ENCODE measurements at regions not wholly inside any gene's neighbourhood (a gene's known extent, or its start where the extent isn't known, plus 50 kb on each side); places are given as distances from the start of the nearest gene placed in this dataset.

DNA sequence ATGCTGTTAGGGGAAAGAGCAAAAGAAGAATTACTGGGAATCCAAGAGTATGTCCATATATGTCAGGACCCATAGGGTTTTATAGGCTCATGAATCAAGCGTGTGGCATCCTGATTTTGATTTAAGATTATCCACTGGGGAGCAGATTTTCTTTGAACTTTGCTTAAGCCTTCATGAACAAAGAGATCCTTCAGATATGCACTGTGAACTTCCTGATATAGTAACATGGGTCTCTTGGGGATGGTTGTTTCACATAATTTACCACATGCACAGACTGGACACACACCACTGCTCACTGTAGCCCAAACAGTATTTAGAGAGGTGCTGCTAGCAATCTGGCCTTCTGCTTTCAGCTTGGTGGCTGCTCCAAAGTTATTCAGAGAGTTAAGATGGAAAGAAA, 200.9 kb upstream of the ZPLD1 start:
- Histone ChIP-seq H3K4me3 (ENCODE audit: low read depth, low read length) (no peak overlapping the region), H3K36me3 (ENCODE audit: control insufficient read depth in 2 of 2, insufficient read depth in 1 of 2, low read length in 2 of 2) (no peaks in the 10 kb centered on the region), H3K27ac (ENCODE audit: extremely low read depth, low read depth, low read length) (no peak overlapping the region), H3K9me3 (ENCODE audit: control insufficient read depth, insufficient read depth, low read depth, low read length) (no peaks in the 10 kb centered on the region), H3K4me1 (ENCODE audit: control insufficient read depth, insufficient read depth, low read length) (no peaks in the 10 kb centered on the region)
- TF ChIP-seq ZNF623 (tag by site-specific recombination; IDR thresholded peaks at IDR 0.05) = no peak
- no peak for TF ChIP-seq ZNF391 (tag by site-specific recombination; IDR thresholded peaks at IDR 0.05; ENCODE audit: borderline replicate concordance, low read depth)
- TF ChIP-seq ZNF292 (tag by site-specific recombination; IDR thresholded peaks at IDR 0.05; ENCODE audit: borderline replicate concordance, low read depth) = no peak
- no peak for TF ChIP-seq MEIS1 (CRISPR knock-in tag; IDR thresholded peaks at IDR 0.05; ENCODE audit: borderline replicate concordance)
- TF ChIP-seq TRIM28 (IDR thresholded peaks at IDR 0.05; ENCODE audit: borderline replicate concordance, low read length) = peak; percentile 31; the same call in 1 of the 2 replicates
- TF ChIP-seq, protein P1, sequence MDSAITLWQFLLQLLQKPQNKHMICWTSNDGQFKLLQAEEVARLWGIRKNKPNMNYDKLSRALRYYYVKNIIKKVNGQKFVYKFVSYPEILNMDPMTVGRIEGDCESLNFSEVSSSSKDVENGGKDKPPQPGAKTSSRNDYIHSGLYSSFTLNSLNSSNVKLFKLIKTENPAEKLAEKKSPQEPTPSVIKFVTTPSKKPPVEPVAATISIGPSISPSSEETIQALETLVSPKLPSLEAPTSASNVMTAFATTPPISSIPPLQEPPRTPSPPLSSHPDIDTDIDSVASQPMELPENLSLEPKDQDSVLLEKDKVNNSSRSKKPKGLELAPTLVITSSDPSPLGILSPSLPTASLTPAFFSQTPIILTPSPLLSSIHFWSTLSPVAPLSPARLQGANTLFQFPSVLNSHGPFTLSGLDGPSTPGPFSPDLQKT (IDR thresholded peaks at IDR 0.05; ENCODE audit: borderline replicate concordance, low read depth, low read length) = no peak
- TF ChIP-seq ZNF76 (tag by site-specific recombination; IDR thresholded peaks at IDR 0.05; ENCODE audit: borderline replicate concordance, low read depth) = no peak
- TF ChIP-seq ZNF221 (tag by site-specific recombination; IDR thresholded peaks at IDR 0.05; ENCODE audit: borderline replicate concordance) = no peak
- TF ChIP-seq EGR2 (tag by site-specific recombination; IDR thresholded peaks at IDR 0.05; ENCODE audit: low read depth) = no peak
- TF ChIP-seq ZFP69B (tag by site-specific recombination; IDR thresholded peaks at IDR 0.05) = no peak
- peak; percentile 91 for TF ChIP-seq TCF7L2 (IDR thresholded peaks at IDR 0.05; ENCODE audit: borderline replicate concordance, low read depth, low read length)
- TF ChIP-seq OSR2 (tag by site-specific recombination; IDR thresholded peaks at IDR 0.05) = no peak
- ChIA-PET CTCF (interaction anchor here (0.8 kb wide), 1 partner anchor 291 kb away, joined by 3 read pairs; no protein-coding TSS in a partner anchor), POLR2A (no interaction called here)

DNA sequence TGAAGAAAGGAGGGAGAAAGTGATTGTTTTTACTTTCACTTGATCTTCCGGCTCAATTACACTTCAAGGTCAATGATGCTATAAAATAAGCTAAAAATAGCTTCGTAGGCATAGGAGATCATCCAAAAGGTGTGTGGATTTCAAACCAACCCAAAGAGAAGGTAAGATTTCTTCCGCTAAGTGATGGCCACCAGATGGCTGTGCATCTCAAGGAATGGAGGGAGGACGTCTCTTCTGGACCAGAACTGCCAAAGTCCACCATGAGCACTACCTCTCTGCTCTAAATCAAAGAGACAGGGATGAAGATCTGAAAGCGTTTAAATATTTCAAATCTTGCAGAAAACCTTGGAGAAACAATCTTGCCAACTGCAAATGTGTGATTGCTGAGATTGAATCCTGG, 199.1 kb upstream of the ZPLD1 start:
- H3K9me3 ChIP-seq (ENCODE audit: control insufficient read depth, insufficient read depth, low read depth, low read length) = no peaks in the 10 kb centered on the region
- no peaks in the 10 kb centered on the region for H3K36me3 ChIP-seq (ENCODE audit: control insufficient read depth in 2 of 2, insufficient read depth in 1 of 2, low read length in 2 of 2)
- no peak overlapping the region for H3K4me3 ChIP-seq (ENCODE audit: low read depth, low read length)
- TF ChIP-seq MZF1 (tag by site-specific recombination; IDR thresholded peaks at IDR 0.05; ENCODE audit: borderline replicate concordance) = no peak
- no peak for TF ChIP-seq REPIN1 (tag by site-specific recombination; IDR thresholded peaks at IDR 0.05; ENCODE audit: low read depth)
- TF ChIP-seq ZNF529 (tag by site-specific recombination; IDR thresholded peaks at IDR 0.05; ENCODE audit: insufficient replicate concordance) = no peak
- TF ChIP-seq ZNF837 (tag by site-specific recombination; IDR thresholded peaks at IDR 0.05) = no peak
- TF ChIP-seq ZNF114 (tag by site-specific recombination; IDR thresholded peaks at IDR 0.05) = no peak
- TF ChIP-seq ZNF211 (tag by site-specific recombination; IDR thresholded peaks at IDR 0.05; ENCODE audit: low read depth) = no peak
- TF ChIP-seq, protein P2, sequence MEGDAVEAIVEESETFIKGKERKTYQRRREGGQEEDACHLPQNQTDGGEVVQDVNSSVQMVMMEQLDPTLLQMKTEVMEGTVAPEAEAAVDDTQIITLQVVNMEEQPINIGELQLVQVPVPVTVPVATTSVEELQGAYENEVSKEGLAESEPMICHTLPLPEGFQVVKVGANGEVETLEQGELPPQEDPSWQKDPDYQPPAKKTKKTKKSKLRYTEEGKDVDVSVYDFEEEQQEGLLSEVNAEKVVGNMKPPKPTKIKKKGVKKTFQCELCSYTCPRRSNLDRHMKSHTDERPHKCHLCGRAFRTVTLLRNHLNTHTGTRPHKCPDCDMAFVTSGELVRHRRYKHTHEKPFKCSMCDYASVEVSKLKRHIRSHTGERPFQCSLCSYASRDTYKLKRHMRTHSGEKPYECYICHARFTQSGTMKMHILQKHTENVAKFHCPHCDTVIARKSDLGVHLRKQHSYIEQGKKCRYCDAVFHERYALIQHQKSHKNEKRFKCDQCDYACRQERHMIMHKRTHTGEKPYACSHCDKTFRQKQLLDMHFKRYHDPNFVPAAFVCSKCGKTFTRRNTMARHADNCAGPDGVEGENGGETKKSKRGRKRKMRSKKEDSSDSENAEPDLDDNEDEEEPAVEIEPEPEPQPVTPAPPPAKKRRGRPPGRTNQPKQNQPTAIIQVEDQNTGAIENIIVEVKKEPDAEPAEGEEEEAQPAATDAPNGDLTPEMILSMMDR (tag by site-specific recombination; IDR thresholded peaks at IDR 0.05) = peak; percentile 35; the same call in 1 of the 2 replicates
- no peak for TF ChIP-seq ZNF223 (tag by site-specific recombination; IDR thresholded peaks at IDR 0.05)
- no peak for TF ChIP-seq MEIS1 (CRISPR knock-in tag; IDR thresholded peaks at IDR 0.05; ENCODE audit: borderline replicate concordance)
- no peak for TF ChIP-seq ZNF24 (tag by site-specific recombination; IDR thresholded peaks at IDR 0.05)
- TF ChIP-seq ZNF175 (tag by site-specific recombination; IDR thresholded peaks at IDR 0.05) = no peak
- TF ChIP-seq ZBTB21 (tag by site-specific recombination; IDR thresholded peaks at IDR 0.05) = no peak
- TF ChIP-seq ZNF654 (tag by site-specific recombination; IDR thresholded peaks at IDR 0.05; ENCODE audit: low read depth) = peak; percentile 25; the same call in 1 of the 2 replicates
- ChIA-PET CTCF (interaction anchor here (1.0 to 3.5 kb wide), 3 partner anchors 9 to 301 kb away, joined by 5 to 16 read pairs (median 6); no protein-coding TSS in a partner anchor), POLR2A (no interaction called here)
- no peaks in the 10 kb centered on the region for H3K4me1 ChIP-seq (ENCODE audit: control insufficient read depth, insufficient read depth, low read length)
- no peak overlapping the region for H3K27ac ChIP-seq (ENCODE audit: extremely low read depth, low read depth, low read length)

All from HEK293 (cell line).